ENCODE measurements at regions not wholly inside any gene's neighbourhood (a gene's known extent, or its start where the extent isn't known, plus 50 kb on each side); places are given as distances from the start of the nearest gene placed in this dataset.
A peak's percentile ranks its signal among the peaks of the same experiment; 100 is the strongest.

DNA sequence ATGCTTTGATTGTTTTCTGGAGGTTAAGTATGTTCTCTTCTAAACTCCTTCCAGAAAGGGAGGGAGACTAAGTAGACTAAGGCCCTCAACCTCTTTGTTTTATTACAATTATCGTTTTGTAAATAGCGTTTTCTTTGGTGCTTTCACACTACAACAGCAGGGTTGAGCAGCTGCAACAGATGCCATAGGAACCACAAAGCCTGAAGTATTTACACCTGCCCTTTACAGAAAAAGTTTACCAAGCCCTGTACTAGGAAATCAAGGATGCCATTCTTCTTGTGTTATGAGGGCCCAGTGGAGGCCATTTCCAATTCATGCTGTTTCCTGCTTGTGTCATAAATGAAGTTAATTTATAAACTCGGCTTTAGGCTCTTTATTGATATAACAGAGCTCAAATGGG lies 914.8 kb downstream of the DCDC2C start:
- no peak for DNase-seq

DNA sequence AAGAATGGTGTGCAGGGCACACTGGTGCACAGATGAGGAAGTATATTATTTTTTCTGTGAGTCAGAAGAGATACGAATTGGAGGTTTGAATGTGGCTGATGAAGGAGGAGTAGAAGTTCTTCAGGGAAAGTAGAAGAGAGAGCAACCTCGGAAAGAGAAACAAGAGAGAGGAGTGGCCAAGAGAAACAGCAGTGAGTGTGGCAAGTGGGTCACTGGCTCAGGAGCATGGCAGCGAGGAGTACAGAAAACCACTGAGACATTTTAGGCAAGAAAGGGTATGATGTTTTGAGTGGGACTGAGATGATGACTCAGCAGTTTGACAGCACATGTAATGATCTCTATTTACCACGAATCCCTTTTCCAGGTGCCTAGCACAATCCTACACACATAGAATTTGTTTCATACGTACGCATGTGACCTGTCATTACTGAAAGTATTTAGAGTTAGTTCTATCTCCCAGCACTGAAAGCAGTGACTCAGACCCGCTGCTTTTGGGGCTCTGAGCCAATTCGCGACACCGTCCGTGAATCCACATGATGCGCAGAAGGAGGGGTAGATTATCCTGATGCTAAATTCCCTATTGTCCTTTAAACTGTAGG lies 915.4 kb downstream of the DCDC2C start:
- no peak for DNase-seq

DNA sequence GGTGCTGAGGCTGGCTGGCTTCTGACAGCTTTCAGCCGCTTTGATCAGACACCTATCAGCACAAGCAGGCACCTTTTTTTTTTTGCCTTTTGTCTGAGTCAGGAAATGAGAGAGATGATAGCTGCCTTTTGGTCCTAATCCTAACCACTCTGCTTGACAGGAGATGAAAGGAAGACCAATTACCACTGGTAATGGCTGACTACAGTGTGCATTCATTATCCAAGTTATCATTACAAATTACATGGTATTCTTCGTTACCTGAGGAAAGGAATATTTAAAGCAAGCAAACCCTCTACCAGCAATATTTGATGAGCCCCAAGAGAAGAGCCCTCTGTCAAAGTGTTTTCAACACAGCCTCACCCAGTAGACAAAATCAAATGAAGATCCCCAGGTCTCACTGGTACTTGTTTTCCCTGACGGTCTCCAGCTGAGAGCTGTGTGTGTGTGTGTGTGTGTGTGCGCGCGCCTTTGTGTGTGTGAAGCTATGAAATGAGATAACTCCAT lies 925.7 kb downstream of the DCDC2C start:
- DNase-seq, result no peak

DNA sequence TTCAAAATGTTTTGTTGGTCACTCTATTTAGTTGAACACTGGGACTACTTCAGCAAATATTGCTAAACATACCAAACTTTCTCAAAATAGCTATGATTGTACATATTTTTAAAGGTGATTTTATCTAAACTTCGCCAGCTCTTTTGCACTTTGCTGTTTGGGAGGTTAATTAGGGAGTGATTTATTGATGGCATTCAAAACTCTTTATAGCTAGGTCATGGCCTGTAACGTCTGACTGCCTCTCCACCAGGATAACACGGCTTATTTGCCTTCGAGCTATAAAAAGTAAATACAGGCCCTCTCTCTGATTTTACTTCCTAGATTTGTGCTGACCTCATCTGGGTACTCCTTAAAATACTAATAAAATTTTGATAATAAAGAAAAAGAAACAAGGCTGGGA lies 931.9 kb downstream of the DCDC2C start:
- DNase-seq, result no peak

DNA sequence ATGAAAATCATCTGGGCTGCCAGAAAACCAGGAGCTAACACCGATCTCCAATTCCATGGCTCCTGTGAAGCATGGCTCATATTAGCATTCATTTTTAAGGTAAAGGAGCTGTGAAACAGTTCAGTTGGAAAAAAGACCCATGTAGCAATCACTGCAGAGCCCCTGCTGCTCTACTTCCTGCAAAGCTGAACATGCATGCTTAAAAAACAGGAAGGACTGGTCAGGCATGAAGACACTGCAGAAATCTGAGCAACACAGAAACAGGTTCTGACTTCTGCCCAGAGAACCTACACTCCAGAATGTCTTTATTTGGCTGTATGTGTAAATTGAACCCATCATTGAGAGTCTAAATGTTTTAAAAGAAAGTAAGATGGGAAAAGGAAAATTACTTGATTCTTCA lies 950.6 kb downstream of the DCDC2C start:
- no peak for DNase-seq

DNA sequence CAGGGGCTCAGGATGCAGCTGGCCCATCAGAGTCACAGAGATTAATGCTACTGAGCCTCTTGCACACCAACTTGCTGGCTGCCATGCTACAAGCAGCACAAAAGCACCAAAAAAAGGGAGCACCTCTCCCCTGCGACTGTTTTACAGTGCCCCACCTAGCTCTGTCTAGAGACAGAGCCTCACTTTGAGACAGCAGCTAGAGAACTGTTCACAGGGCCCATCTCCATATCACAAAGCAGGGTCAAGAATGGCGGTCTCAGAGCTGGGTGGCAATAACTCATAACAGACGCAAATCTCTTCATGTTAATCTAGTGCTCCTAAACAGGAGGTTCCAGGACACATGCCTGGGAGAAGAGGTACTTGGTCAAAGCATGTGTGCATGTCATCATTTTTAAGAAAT lies 953.0 kb downstream of the DCDC2C start:
- DNase-seq, result no peak

DNA sequence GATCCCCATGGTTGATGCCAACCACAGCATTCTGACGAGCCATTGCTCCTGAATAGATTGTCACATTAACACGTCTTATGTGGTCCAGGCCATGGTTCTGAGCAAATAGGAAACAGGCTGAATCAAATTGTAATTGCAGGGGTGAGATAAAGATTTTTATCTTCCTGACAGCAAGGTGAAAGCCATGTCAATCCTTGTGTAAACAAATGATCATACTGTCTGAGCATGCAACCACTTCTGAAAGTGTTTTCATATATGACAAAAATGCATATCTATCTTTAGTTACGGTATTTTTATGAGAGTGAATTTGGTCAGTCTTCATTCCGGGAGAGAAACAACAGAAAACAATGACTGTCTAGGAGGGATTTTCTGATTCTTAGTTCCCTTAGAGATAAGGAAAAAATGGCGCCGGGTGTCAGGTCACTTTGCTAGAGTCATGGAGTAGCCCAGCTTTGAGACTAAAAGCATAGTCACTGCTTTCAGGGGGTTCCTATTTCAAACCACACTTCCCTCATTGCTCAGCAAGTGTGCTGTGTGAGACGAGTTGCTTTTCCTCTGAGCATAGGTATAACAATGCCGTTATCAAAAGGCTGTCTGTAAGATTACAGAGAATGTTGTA lies 958.9 kb downstream of the DCDC2C start:
- no peak for DNase-seq

DNA sequence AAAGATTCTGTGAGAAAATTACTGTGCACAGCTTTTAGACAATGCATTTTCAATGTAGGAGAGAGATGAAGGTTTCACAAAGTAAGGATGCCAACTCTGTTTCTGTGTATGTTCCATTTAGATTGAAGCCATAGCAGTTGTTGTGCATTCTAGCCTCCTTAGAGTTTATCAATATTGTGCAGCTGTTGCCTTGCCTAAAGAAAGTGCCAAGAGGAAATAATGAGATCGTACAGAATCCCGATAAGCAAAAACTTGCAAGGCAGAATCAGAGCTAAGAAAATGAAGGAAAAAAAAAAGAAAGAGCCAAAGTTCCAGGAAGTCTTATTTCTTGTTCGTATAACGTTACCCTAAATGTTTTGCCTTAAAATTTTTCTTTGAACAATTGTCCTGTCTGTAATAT lies 965.0 kb downstream of the DCDC2C start:
- no peak for DNase-seq

DNA sequence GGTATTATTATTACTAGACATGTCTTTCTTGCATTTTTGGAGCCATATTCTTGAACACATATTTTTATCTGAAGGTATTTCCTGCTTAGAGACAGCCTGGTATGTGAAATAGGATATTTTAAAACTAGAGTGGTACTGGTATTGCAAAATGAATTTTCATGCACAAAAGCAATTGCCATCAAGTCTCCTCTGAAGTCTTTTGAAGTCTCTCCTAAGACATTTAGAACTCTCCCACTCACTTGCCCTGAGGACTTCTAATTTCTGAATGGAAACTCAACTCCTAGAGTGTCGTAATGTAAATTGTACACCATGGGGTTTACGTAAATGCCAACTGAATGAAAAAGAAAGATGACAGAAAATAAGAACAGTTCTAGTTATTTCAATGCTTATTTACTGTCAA lies 967.0 kb downstream of the DCDC2C start:
- no peak for DNase-seq

DNA sequence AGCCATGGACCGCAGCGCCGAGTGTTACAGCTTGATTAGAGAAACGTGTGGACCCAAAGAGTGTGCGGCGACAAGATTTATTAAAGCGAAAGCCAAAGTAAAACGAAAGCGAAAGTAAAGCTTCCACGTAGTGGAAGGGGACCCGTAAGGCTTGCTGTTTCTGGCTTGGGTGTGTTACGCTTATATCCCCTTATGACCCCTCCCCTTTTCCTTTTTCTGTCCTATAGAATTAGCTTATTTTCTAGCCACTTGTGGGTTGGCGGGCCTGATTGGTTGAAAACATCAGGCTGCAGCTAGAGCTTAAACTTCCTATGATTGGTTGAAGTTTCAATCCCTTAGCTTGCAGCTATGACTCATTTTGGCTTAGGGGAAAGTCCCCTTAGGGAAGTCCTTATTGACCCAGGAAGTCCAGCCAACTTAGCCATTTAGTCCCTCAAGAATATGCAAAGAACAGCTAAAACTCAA lies 969.7 kb downstream of the DCDC2C start:
- no peak for DNase-seq

DNA sequence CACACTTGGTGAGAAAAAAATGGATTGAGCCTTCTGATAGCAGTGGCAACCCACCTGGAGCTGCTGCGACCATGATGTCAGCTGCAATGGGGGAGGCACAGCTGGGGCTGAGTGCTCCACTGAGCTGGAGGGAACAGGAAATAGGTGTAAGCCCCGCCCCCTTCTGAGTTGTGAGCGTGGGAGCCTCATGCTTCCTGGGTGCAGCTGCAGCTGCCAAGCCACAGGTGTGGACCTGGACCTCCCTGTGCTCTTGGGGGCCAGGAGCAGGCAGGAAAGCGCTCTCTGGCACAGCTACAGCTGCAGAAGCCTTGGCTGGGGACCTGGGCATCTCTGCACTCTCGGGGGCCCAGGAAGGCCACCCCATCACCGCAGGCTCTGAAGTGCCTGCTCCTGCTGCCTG lies 970.6 kb downstream of the DCDC2C start:
- DNase-seq, result no peak

DNA sequence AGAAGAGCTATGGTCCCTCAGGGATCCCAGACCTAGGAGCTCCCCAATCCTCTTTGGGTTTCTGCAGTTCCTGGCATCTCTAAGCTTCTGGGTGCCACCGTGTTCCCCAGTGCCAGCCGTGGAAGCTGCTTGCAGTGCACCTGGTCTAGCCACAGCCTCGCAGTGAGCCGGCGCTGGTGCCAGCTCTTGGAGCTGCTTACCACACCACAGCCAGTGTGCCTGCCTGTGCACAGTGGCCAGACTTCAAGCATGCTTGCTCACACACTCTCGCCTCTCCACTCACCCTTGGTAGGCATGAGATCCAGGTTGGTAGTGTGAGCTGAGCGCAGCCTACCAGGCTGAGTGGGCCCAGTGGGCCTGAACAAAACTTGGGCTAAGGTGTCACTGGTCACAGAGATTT lies 971.9 kb downstream of the DCDC2C start:
- no peak for DNase-seq

DNA sequence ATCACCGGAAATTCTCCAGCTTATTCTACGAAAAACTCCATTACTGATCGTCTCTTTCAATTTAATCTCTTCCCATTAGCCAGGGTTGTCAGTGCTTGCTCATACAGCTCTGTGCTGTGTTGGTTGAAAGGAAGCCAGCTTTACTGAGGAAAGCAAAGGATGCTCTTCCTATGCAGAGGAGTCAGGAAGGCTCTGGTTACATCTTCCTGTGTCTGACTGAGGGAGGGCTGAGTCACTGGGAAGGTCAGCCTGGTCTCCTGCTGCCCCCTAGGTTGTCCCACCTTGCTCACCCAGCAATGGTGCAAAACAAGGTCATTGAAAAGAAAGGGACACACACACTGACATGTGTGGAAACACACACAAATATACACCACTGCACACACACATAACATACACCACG lies 975.6 kb downstream of the DCDC2C start:
- DNase-seq, result no peak

DNA sequence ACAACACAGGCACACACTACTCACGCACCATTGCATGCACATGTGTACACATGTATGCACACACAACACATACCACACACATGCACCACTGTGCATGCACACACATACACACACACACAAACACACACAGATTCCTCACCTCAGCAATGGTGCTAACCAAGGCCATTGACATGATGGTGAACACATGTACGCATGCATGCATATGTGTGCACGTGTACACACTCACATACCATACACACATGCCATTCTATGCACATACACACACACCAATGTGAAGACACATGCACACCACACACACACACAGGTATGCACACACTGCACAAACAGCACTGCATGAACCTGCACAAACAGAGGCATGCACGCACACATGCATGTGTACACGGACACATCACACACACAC lies 976.0 kb downstream of the DCDC2C start:
- no peak for DNase-seq

DNA sequence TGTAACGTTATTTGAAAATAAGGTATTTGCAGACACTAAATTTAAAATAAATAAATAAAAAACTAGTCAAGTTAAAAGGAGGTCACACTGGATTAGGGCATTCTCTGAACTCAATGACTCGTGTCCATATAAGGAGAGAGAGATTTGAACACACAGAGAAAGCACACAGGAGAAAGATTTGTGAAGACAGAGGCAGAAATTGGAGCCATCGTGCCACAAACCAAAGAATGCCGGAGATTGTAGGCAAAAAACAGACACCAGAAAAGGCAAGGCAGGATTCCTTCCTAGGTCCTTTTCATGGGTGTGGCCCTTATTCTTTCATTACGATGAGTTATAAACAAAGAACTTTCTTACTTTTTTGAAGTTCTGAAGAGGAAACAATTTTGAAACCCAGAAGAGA lies 981.5 kb downstream of the DCDC2C start:
- no peak for DNase-seq

DNA sequence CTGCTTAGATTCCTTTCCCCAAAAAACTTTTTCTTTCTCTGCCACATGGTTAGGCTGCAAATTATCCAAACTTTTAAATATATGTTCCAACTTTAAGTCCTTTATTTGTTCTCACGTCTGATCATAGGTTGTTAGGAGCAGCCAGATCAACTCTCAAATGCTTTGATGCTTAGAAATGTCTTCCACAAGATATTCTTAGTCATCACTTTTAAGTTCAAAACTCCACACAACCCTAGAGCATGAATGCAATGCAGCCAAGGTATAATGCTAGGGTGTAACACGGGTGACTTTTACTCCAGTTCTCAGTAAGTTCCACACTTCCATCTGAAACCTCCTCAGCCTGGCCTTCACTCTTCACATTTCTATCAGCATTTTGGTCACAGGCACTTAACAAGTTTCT lies 987.5 kb downstream of the DCDC2C start:
- no peak for DNase-seq

DNA sequence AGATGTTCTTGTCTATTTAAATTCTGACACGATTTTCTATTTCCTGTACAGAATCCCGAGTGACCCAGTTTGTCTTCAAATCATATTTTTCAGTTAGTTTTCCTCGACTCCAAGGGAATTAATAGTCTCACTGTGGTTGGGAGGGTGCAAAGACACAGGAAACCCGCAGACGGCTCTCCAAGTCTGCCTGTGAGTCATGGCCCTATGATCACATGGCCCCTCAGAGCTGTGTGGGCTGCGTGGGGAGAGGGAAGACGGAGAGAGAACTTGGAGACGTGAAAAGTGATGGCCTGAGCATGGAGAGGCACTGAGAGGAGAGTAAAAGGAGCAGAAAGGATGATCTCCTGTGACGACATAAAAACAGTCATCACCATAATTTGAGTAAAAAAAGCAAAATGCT lies 989.9 kb downstream of the DCDC2C start:
- DNase-seq, result no peak

DNA sequence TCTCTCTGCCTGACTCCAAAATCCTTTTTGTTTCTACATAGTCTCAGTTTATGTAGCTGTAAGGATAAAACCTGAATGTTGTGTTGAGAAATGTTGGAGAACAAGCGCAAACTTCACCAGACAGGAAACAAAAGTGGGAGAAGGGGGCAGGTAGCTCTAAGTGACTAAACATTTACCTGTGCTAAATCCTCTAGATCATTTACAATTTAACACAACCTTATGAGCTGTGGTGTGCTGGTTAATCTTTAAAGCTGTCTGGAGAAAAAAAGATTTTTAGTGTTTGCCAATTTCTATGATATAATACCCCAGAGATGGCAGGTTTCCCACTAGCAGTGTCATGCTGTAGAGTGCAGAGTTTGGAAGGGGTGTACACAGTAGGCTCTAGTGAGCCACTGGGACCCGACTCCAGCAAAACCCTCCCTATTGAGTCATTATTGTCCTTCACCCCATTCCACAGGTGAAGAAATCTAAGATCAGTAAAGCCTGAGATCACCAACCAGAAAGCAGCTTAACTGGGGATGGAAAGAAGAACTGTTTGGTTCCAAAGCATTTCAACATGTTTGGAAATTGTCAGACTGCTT lies 992.0 kb downstream of the DCDC2C start:
- DNase-seq, result no peak

DNA sequence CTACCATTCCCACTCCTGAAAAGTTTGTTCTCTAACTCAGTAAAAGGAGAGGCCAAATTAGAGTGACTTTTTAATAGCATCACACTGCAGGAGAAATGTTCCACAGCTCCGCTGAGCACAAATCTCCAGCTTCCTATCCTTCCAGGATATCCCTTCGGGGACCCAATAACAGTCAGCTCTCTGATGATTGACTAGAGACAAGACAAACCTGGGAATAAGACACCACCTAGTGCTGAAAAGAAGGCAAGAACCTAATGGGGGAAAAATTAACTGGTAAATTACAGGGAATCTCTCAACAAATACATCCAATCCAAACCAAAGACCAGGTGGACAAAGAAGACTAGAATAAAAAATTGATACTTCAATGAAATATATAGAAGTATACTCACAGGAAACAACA lies 977.1 kb upstream of the SOX11 start:
- no peak for DNase-seq

DNA sequence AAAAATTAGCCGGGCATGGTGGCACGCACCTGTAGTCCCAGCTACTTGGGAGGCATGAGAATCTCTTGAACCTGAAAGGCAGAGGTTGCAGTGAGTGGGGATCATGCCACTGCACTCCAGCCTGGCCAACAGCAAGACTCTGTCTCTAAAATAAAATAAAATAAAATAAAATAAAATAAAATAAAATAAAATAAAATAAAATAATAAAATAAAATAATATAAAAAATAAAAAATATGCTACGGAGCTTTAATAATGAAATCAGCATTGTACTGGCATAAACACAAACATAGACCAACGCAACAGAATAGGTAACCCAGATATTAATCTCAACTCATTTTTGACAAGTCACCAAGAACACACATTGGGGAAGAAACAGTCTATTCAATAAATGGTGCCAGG lies 973.4 kb upstream of the SOX11 start:
- DNase-seq, result no peak

DNA sequence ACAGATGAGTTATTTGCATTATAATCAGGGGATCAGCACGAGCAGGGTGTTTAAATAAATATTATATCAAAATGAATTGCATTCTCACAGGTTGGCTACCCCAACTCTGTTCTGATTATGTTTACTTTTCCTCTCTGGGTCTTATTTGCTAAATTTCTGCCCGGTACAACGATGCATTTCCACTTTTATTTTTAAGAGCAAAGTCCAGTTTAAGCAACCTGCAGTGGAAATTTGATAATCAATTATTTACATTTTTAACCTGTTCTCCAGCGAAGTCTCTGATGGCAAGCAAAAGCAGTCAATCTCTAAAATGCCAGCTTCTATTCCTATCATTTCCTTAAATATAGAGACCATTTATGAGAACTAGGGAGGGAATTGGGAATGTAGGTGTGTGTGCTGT lies 966.6 kb upstream of the SOX11 start:
- DNase-seq, result no peak

DNA sequence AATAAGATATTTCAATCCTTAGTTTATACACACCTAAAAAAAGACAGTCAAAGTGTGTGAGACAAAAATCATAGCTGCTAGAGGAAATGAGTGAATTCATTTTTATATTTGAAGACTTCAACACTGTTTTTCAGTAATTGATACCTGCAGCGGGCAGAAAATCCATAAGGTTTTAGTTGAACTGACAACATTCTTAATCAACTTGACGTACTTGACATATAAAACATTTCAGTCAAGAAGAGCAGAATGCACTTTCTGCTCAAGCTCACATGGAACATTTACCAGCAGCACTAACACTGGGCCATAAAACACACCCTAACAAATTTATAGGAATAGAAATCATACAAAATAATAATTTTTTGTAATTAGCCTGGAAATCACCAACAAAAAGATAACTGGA lies 959.6 kb upstream of the SOX11 start:
- no peak for DNase-seq

DNA sequence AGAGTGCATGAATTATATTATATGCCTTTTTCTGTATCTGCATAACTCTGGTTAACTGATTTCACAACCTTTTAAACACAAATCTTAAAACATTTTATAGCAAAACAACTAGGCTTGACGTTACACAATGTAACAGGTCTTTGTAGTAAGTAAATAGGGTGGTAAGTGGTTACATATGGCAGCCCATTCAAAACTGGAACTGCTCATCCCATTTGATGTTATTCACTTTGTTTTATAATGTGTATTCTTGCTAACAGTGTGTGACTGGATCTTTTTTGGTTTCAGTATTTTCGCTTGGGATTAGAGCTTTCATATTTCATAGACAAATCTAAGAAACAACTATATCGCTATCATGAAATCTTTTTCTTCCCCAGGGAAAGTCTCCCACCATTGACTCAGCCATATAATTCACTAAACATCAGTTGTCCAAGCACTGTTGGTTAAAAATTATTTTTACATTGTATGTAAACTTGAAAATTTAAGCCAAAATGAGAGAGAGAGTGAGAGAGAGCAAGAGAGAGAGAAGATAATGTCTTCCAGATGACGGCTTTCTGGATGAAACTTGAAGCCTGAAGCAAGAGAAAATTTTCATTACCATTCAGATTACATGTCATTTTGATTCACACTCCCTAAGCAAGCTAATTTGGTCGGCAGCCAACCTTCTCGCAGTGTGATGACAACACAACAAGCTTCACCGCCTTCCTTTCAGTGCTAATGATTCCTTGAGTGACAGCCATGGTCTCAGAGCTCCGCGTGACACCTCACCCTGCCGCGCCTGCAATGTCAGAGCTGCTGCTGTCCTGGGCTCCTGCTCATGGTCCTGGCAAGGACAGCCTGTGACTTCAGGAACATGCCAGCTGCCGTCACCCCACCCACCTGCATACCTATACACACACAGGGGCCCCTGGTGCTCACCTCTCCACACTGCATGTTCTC lies 946.9 kb upstream of the SOX11 start:
- DNase-seq, result peak in 1 of 2 donors; percentile 1

DNA sequence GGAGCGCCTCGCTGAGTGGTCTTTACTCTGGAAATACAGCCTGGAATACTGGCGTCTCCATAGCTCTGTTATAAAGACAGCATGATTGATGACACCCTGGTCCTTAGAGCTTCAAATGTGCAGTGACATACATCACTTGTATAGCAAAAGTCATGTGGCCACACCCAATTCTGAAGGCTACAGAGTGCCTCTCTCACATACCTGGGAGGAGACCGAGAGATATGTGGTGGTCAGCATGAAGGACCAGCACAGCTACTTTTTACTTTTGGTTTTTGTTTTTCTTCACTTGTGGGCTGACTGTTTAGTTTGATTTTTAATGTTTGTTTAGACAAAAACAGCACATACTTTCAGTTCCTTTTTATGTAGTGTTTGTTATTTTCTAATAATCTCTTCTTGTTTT lies 938.5 kb upstream of the SOX11 start:
- no peak for DNase-seq

Data from hippocampal formation (tissue), 2 donors.